ENCODE measurements at regions not wholly inside any gene's neighbourhood (a gene's known extent, or its start where the extent isn't known, plus 50 kb on each side); places are given as distances from the start of the nearest gene placed in this dataset.
"Not testable (repeated sequence)": the region's sequence is repeated elsewhere in the genome, so short reads cannot be mapped to it uniquely, and the experiment has no call there.

DNA sequence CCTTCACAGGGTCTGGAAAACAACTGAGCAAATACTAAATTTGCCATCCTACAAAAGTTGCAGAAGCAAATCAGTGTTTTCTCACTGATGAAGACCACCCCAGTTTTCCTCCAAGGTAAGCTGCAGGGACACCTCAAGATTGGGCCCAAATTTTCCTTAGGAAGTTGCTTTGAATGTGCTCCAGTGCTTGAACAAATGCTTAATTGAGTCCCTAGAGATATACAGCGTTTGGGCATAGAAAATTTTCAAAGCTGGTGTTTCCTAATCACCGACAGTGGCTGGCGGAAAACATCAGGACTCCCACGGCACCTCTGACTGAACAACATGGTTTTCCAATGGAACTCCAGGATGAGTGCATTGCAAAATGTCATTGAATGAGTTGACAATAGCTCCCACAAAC is 92.5 kb upstream of the HMGA2 start:
- TF ChIP-seq FOS (IDR thresholded peaks at IDR 0.05; ENCODE audit: borderline replicate concordance, insufficient read depth, low read length) (no peak), GATA2 (IDR thresholded peaks at IDR 0.05; ENCODE audit: insufficient read depth, insufficient read length, low read depth, low read length) (no peak), EZH2 (IDR thresholded peaks at IDR 0.05; ENCODE audit: borderline replicate concordance, low read depth, low read length, severe bottlenecking) (no peak), POLR2AphosphoS5 (IDR thresholded peaks at IDR 0.05; ENCODE audit: insufficient read depth, low read depth, low read length) (no peak), MYC (IDR thresholded peaks at IDR 0.05; ENCODE audit: low read depth, low read length) (no peak), POLR2A (IDR thresholded peaks at IDR 0.05; ENCODE audit: low read depth, low read length) (no peak), JUN (IDR thresholded peaks at IDR 0.05; ENCODE audit: borderline replicate concordance, insufficient read depth, insufficient read length, low read depth) (no peak)
- TF ChIP-seq, protein P1, sequence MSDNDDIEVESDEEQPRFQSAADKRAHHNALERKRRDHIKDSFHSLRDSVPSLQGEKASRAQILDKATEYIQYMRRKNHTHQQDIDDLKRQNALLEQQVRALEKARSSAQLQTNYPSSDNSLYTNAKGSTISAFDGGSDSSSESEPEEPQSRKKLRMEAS (IDR thresholded peaks at IDR 0.05; ENCODE audit: insufficient read depth, insufficient read length): no peak
- TF ChIP-seq, protein P2, sequence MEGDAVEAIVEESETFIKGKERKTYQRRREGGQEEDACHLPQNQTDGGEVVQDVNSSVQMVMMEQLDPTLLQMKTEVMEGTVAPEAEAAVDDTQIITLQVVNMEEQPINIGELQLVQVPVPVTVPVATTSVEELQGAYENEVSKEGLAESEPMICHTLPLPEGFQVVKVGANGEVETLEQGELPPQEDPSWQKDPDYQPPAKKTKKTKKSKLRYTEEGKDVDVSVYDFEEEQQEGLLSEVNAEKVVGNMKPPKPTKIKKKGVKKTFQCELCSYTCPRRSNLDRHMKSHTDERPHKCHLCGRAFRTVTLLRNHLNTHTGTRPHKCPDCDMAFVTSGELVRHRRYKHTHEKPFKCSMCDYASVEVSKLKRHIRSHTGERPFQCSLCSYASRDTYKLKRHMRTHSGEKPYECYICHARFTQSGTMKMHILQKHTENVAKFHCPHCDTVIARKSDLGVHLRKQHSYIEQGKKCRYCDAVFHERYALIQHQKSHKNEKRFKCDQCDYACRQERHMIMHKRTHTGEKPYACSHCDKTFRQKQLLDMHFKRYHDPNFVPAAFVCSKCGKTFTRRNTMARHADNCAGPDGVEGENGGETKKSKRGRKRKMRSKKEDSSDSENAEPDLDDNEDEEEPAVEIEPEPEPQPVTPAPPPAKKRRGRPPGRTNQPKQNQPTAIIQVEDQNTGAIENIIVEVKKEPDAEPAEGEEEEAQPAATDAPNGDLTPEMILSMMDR (IDR thresholded peaks at IDR 0.05; ENCODE audit: extremely low read depth in 1 of 2, insufficient read depth in 1 of 2, low read depth in 1 of 2, low read length in 2 of 2): no peak
- DNase-seq (ENCODE audit: low read depth, low spot score): no peak
- Histone ChIP-seq H3K4me2 (ENCODE audit: insufficient read depth, low read length) (no peak overlapping the region), H3K36me3 (ENCODE audit: control insufficient read depth in 2 of 2, extremely low read depth in 1 of 2, insufficient read depth in 2 of 2, low read length in 2 of 2) (no peaks in the 10 kb centered on the region), H3K27ac (ENCODE audit: insufficient read depth, low read depth, low read length) (no peak overlapping the region), H3K79me2 (ENCODE audit: control insufficient read depth, insufficient read depth, low read length) (no peaks in the 10 kb centered on the region), H3K9me3 (replicated peaks; ENCODE audit: control insufficient read depth, insufficient read depth, low read length) (no peaks in the 10 kb centered on the region), H3K27me3 (ENCODE audit: control insufficient read depth in 2 of 2, insufficient read depth in 2 of 2, low read length in 2 of 2) (peaks cover 2 to 33% of the 10 kb centered on the region in 2 experiments), H3K9me1 (replicated peaks; ENCODE audit: control insufficient read depth, extremely low read depth, insufficient read depth, low read length) (no peaks in the 10 kb centered on the region), H4K20me1 (replicated peaks; ENCODE audit: control insufficient read depth, extremely low read depth, insufficient read depth, low read length) (no peaks in the 10 kb centered on the region), H2AFZ (ENCODE audit: low read depth, low read length) (no peak overlapping the region), H3K9ac (replicated peaks; ENCODE audit: extremely low read depth, insufficient read depth, low read length) (no peak overlapping the region), H3K4me3 (replicated peaks in 1 of 3; ENCODE audit: insufficient read depth in 1 of 3, low read depth in 1 of 3, low read length in 3 of 3) (no peak overlapping the region), H3K4me1 (ENCODE audit: control insufficient read depth, extremely low read depth, insufficient read depth, low read length) (peaks cover 6% of the 10 kb centered on the region)
- ChIA-PET POLR2A (no interaction called here), CTCF (interaction anchor here (1.0 kb wide), 1 partner anchor 10 kb away, joined by 4 read pairs; no protein-coding TSS in a partner anchor)
- BruUV-seq (replicated peaks): no TSS peak
- intact Hi-C loops (cut with micrococcal nuclease): no loop called here
- FAIRE-seq: no peak
- dilution Hi-C loops (cut with MboI; ENCODE audit: extremely low pct_ligation_motif_present, low sequenced_read_pairs): no loop called here

DNA sequence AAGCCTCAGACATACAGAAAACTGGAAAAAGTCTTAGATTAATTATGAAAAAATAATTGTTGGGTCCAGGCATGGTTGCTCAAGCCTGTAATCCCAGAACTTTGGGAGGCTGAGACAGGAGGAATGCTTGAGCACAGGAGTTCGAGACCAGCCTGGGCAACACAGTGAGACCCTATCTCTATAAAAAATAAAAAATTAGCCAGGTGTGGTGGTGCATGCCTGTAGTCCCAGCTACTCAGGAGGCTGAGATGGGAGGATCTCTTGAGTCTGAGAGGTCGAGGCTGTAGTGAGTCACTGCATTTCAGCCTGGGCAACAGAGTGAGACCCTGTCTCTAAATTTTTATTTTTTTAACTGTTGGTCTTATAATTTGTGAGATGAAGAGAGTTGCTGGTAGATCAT is 90.6 kb upstream of the HMGA2 start:
- H3K9me3 ChIP-seq (replicated peaks; ENCODE audit: control insufficient read depth, insufficient read depth, low read length); POLR2A ChIA-PET; H3K79me2 ChIP-seq (ENCODE audit: control insufficient read depth, insufficient read depth, low read length); H2AFZ ChIP-seq (ENCODE audit: low read depth, low read length); H3K36me3 ChIP-seq (ENCODE audit: control insufficient read depth in 2 of 2, extremely low read depth in 1 of 2, insufficient read depth in 2 of 2, low read length in 2 of 2); H3K4me3 ChIP-seq (replicated peaks in 1 of 3; ENCODE audit: insufficient read depth in 1 of 3, low read depth in 1 of 3, low read length in 3 of 3); H3K9me1 ChIP-seq (replicated peaks; ENCODE audit: control insufficient read depth, extremely low read depth, insufficient read depth, low read length); H3K27ac ChIP-seq (ENCODE audit: insufficient read depth, low read depth, low read length); DNase-seq (ENCODE audit: low read depth, low spot score); H3K4me2 ChIP-seq (ENCODE audit: insufficient read depth, low read length); dilution Hi-C loops (cut with MboI; ENCODE audit: extremely low pct_ligation_motif_present, low sequenced_read_pairs); H3K4me1 ChIP-seq (ENCODE audit: control insufficient read depth, extremely low read depth, insufficient read depth, low read length); BruUV-seq (replicated peaks); H3K9ac ChIP-seq (replicated peaks; ENCODE audit: extremely low read depth, insufficient read depth, low read length); intact Hi-C loops (cut with micrococcal nuclease); H4K20me1 ChIP-seq (replicated peaks; ENCODE audit: control insufficient read depth, extremely low read depth, insufficient read depth, low read length); FAIRE-seq; CTCF ChIA-PET: not testable (repeated sequence)
- peaks cover 1 to 20% of the 10 kb centered on the region in 2 experiments for H3K27me3 ChIP-seq (ENCODE audit: control insufficient read depth in 2 of 2, insufficient read depth in 2 of 2, low read length in 2 of 2)
